HG02678 (cell line): ENCODE measurements at regions not wholly inside any gene's neighbourhood (a gene's known extent, or its start where the extent isn't known, plus 50 kb on each side); places are given as distances from the start of the nearest gene placed in this dataset.

Source experiments
- ATAC-seq: cut with Tn5 transposase; IDR thresholded peaks from one replicate; pipeline ENCODE4 v1.9.1; 2021; ENCODE audit warnings: mild to moderate bottlenecking, moderate library complexity; ENCODE audit not compliant: unreplicated experiment

GRCh38 chr11:80911666-80912065, 1470.8 kb upstream of the TENM4 start:
- no peak for ATAC-seq

- peak; percentile 57 for ATAC-seq
Measured at GRCh38 chr11:80900265-80900664, 1459.4 kb upstream of the TENM4 start.

- ATAC-seq: no peak
Measured at GRCh38 chr11:80899381-80899780, 1458.6 kb upstream of the TENM4 start.

GRCh38 chr11:80898910-80899309, 1458.1 kb upstream of the TENM4 start:
- no peak for ATAC-seq

- no peak for ATAC-seq
Measured at GRCh38 chr11:80886684-80887083, 1445.9 kb upstream of the TENM4 start.

- ATAC-seq: no peak
Measured at GRCh38 chr11:80873310-80873999, 1432.6 kb upstream of the TENM4 start.

- ATAC-seq: no peak
Measured at GRCh38 chr11:80872116-80872728, 1431.4 kb upstream of the TENM4 start.

GRCh38 chr11:80868831-80869230, 1428.0 kb upstream of the TENM4 start:
- no peak for ATAC-seq

GRCh38 chr11:80862011-80862410, 1421.2 kb upstream of the TENM4 start:
- ATAC-seq: no peak

GRCh38 chr11:80861193-80861592, 1420.4 kb upstream of the TENM4 start:
- no peak for ATAC-seq

- no peak for ATAC-seq
Measured at GRCh38 chr11:80860632-80861031, 1419.8 kb upstream of the TENM4 start.

GRCh38 chr11:80856066-80856465, 1415.2 kb upstream of the TENM4 start:
- ATAC-seq: peak; percentile 42

GRCh38 chr11:80855426-80855825, 1414.6 kb upstream of the TENM4 start:
- no peak for ATAC-seq

GRCh38 chr11:80849253-80849652, 1408.4 kb upstream of the TENM4 start:
- ATAC-seq: peak; percentile 61

GRCh38 chr11:80846979-80847378, 1406.1 kb upstream of the TENM4 start:
- peak; percentile 89 for ATAC-seq

- ATAC-seq: no peak
Measured at GRCh38 chr11:80846442-80846841, 1405.6 kb upstream of the TENM4 start.

GRCh38 chr11:80844110-80844819, 1403.4 kb upstream of the TENM4 start:
- ATAC-seq: no peak

GRCh38 chr11:80843266-80843974, 1402.6 kb upstream of the TENM4 start:
- ATAC-seq: peak; percentile 44

GRCh38 chr11:80842246-80842645, 1401.4 kb upstream of the TENM4 start:
- no peak for ATAC-seq

- no peak for ATAC-seq
Measured at GRCh38 chr11:80841675-80842074, 1400.8 kb upstream of the TENM4 start.

- ATAC-seq: peak; percentile 85
Measured at GRCh38 chr11:80838153-80838552, 1397.3 kb upstream of the TENM4 start.
